Sigmoid colon (tissue), 6 donors: ENCODE measurements at regions not wholly inside any gene's neighbourhood (a gene's known extent, or its start where the extent isn't known, plus 50 kb on each side); places are given as distances from the start of the nearest gene placed in this dataset.

ENCODE experiments used
- DNase-seq: peaks from one replicate; pipeline ENCODE4 v3.0.0-alpha.2; 2019
- H3K27ac ChIP-seq, 4 donors: fragments of 200-600 bp; sonication (generic); one replicate each; pipeline ENCODE4 v1.5.1; 2016 to 2019; ENCODE audit warnings: mild to moderate bottlenecking in 1 of 4
- H3K27me3 ChIP-seq, 3 donors: fragments of 200-600 bp; sonication (generic); one replicate each; pipeline ENCODE4 v1.5.1; 2019; ENCODE audit warnings: mild to moderate bottlenecking in 1 of 3
- H3K36me3 ChIP-seq, 4 donors: fragments of 200-600 bp; sonication (generic); one replicate each; pipeline ENCODE4 v1.5.1; 2016 to 2019
- H3K4me1 ChIP-seq, 4 donors: fragments of 200-600 bp; sonication (generic); one replicate each; pipeline ENCODE4 v1.5.1; 2017 to 2019
- H3K4me3 ChIP-seq, 4 donors: fragments of 200-600 bp; sonication (generic); one replicate each; pipeline ENCODE4 v1.5.1; 2017 to 2019; ENCODE audit warnings: mild to moderate bottlenecking in 2 of 4, moderate library complexity in 1 of 4
- H3K9me3 ChIP-seq, 4 donors: fragments of 200-600 bp in 3 of 4; sonication (generic) in 3 of 4; one replicate each; pipeline versions ENCODE4 v1.5.1 to v1.6.1; 2013 to 2019
- EP300 ChIP-seq, 4 donors: sonication (generic); formaldehyde crosslinking; IDR thresholded peaks; one replicate each; pipeline ENCODE4 v1.6.1; 2017; ENCODE audit warnings: antibody characterized with exemption in 4 of 4
- POLR2A ChIP-seq, 2 donors: fragments of 450-650 bp; IDR thresholded peaks; one replicate each; pipeline ENCODE4 v1.6.1; 2016; ENCODE audit warnings: antibody characterized with exemption in 2 of 2, mild to moderate bottlenecking in 2 of 2, moderate library complexity in 2 of 2
- POLR2AphosphoS5 ChIP-seq, 4 donors: sonication (generic); formaldehyde crosslinking; IDR thresholded peaks; one replicate each; pipeline ENCODE4 v1.6.1; 2017; ENCODE audit warnings: antibody characterized with exemption in 4 of 4
- WGBS, 2 donors: extraction: QIAGEN DNeasy Blood & Tissue Kit; methylation state at CpG; one replicate each; pipeline ENCODE4 v1.1.7; 2013; 5-methylcytosine and 5-hydroxymethylcytosine counted together
- intact Hi-C: fragments of 100-400 bp; cut with DNase I; formaldehyde crosslinking; loops from one replicate; pipeline ENCODE4 v1.15.1; 2023
- TF ChIP-seq, protein P1 (sequence below), 4 experiments: fragments of 450-650 bp in 3 of 4; fragments of 200-600 bp in 1 of 4; IDR thresholded peaks; one replicate each; pipeline ENCODE4 v1.5.1; 2016 to 2019; ENCODE audit warnings: antibody characterized with exemption in 4 of 4, mild to moderate bottlenecking in 3 of 4, moderate library complexity in 2 of 4
- donor health status: healthy with polysubstance abuse.
- donor health status: healthy.

DNA sequence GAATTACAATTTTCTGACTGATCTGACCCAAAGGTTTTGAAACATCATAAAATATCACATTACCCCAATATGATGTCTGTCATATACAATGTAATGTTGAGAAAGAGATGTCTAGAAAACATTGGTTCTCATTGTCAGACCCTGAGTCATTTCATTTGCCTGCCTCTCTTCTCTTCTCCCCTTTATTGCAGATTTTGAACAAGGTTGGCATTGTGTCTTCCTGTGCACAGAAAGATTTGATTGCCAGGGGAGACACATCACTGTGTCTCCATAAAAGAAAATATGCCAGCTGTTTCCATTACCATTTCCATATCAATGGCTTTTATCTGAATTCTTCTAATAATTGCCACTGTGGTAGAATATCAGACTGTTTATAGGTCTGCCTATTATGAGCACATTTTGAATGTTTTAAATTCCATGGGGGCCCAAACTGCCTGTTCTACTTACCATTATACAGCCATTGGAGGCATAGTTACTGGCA lies 65.6 kb downstream of the IFI44 start:
- Histone ChIP-seq H3K27me3 (no peaks in the 10 kb centered on the region), H3K4me1 (peaks cover 0 to 7% (median 0%) of the 10 kb centered on the region in 4 donors), H3K36me3 (no peaks in the 10 kb centered on the region), H3K27ac (no peak overlapping the region), H3K4me3 (no peak overlapping the region), H3K9me3 (no peaks in the 10 kb centered on the region)
- no peak for DNase-seq
- TF ChIP-seq, protein P1, sequence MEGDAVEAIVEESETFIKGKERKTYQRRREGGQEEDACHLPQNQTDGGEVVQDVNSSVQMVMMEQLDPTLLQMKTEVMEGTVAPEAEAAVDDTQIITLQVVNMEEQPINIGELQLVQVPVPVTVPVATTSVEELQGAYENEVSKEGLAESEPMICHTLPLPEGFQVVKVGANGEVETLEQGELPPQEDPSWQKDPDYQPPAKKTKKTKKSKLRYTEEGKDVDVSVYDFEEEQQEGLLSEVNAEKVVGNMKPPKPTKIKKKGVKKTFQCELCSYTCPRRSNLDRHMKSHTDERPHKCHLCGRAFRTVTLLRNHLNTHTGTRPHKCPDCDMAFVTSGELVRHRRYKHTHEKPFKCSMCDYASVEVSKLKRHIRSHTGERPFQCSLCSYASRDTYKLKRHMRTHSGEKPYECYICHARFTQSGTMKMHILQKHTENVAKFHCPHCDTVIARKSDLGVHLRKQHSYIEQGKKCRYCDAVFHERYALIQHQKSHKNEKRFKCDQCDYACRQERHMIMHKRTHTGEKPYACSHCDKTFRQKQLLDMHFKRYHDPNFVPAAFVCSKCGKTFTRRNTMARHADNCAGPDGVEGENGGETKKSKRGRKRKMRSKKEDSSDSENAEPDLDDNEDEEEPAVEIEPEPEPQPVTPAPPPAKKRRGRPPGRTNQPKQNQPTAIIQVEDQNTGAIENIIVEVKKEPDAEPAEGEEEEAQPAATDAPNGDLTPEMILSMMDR (IDR thresholded peaks at IDR 0.05), result no peak
- TF ChIP-seq POLR2A (IDR thresholded peaks at IDR 0.05), result no peak
- TF ChIP-seq POLR2AphosphoS5 (IDR thresholded peaks at IDR 0.05), result no peak
- no peak for TF ChIP-seq EP300 (IDR thresholded peaks at IDR 0.05)
- intact Hi-C loops, result no loop called here

- Histone ChIP-seq H3K4me1 (peaks cover 0 to 7% (median 0%) of the 10 kb centered on the region in 4 donors), H3K4me3 (no peak overlapping the region), H3K36me3 (no peaks in the 10 kb centered on the region), H3K9me3 (no peaks in the 10 kb centered on the region), H3K27ac (no peak overlapping the region), H3K27me3 (no peaks in the 10 kb centered on the region)
- intact Hi-C loops, result no loop called here
- no peak for DNase-seq
- TF ChIP-seq POLR2AphosphoS5 (IDR thresholded peaks at IDR 0.05) (no peak), EP300 (IDR thresholded peaks at IDR 0.05) (no peak), POLR2A (IDR thresholded peaks at IDR 0.05) (no peak)
- TF ChIP-seq, protein P1 (IDR thresholded peaks at IDR 0.05), result no peak
Observed at GRCh38 chr1:78716186-78716585, 66.6 kb downstream of the IFI44 start.

GRCh38 chr1:78718566-78718965 lies 68.9 kb downstream of the IFI44 start:
- TF ChIP-seq POLR2AphosphoS5 (IDR thresholded peaks at IDR 0.05) (no peak), POLR2A (IDR thresholded peaks at IDR 0.05) (no peak), EP300 (IDR thresholded peaks at IDR 0.05) (no peak)
- TF ChIP-seq, protein P1 (IDR thresholded peaks at IDR 0.05), result no peak
- Histone ChIP-seq H3K27ac (no peak overlapping the region), H3K9me3 (no peaks in the 10 kb centered on the region), H3K4me3 (no peak overlapping the region), H3K36me3 (no peaks in the 10 kb centered on the region), H3K27me3 (no peaks in the 10 kb centered on the region), H3K4me1 (peaks cover 0 to 7% (median 0%) of the 10 kb centered on the region in 4 donors)
- intact Hi-C loops, result no loop called here
- DNase-seq, result no peak
- WGBS, 2 donors, result 46 to 53% methylated on average over 2 of the region's 2 CpGs

DNA sequence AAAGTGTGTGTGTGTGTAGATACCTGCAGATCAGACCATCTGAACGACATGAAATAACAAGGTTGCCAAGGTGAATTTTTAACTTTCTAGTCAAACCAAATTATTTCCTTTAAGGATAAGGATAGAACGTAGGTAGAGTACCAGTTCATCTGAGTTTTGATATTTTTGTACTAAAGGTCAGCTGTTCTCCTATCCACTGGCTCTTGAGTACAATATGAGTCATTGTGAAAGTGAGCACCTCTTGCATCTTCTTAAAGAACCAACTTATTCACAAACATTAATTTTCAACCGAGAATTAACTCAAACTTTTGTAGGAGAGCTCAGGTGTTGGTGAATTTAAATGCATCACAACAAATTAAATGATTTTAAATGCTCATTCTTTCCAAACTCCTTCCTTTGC lies 71.5 kb downstream of the IFI44 start:
- intact Hi-C loops, result no loop called here

More for the DNA sequence above, 71.5 kb downstream of the IFI44 start:
- Histone ChIP-seq H3K27ac (no peak overlapping the region), H3K36me3 (no peaks in the 10 kb centered on the region), H3K9me3 (no peaks in the 10 kb centered on the region), H3K4me3 (no peak overlapping the region), H3K27me3 (no peaks in the 10 kb centered on the region), H3K4me1 (peaks cover 0 to under 1% (median 0%) of the 10 kb centered on the region in 4 donors)
- DNase-seq, result no peak
- 40 to 50% methylated on average over 3 of the region's 3 CpGs for WGBS, 2 donors
- no peak for TF ChIP-seq POLR2A (IDR thresholded peaks at IDR 0.05)
- TF ChIP-seq, protein P1 (IDR thresholded peaks at IDR 0.05), result no peak
- TF ChIP-seq POLR2AphosphoS5 (IDR thresholded peaks at IDR 0.05), result no peak
- no peak for TF ChIP-seq EP300 (IDR thresholded peaks at IDR 0.05)
